ENCODE measurements at regions not wholly inside any gene's neighbourhood (a gene's known extent, or its start where the extent isn't known, plus 50 kb on each side); places are given as distances from the start of the nearest gene placed in this dataset.

GRCh38 chr14:36075203-36075602 lies 101.3 kb downstream of the PTCSC3 start:
- H4K20me1 ChIP-seq (ENCODE audit: insufficient read depth) = no peaks in the 10 kb centered on the region

GRCh38 chr14:36070720-36071043 lies 105.8 kb downstream of the PTCSC3 start:
- ATAC-seq (no peak), DNase-seq (ENCODE audit: low read depth, low spot score) (no peak)
- Histone ChIP-seq H2AFZ (ENCODE audit: low read depth, low read length, poor library complexity, severe bottlenecking) (peak overlapping the region; percentile 71), H3K27ac (ENCODE audit: low read depth, low read length) (no peak overlapping the region), H3K9me3 (ENCODE audit: control insufficient read depth in 1 of 2, insufficient read depth in 1 of 2, low read depth in 1 of 2, low read length in 2 of 2) (no peaks in the 10 kb centered on the region), H3K27me3 (ENCODE audit: insufficient read depth, low read length) (no peaks in the 10 kb centered on the region), H3K9me2 (ENCODE audit: insufficient read depth) (no peaks in the 10 kb centered on the region), H3K4me3 (replicated peaks in 1 of 2; ENCODE audit: low read depth in 1 of 2, low read length in 2 of 2) (no peak overlapping the region), H3K79me2 (ENCODE audit: insufficient read depth, low read length) (no peaks in the 10 kb centered on the region), H3K9ac (ENCODE audit: low read length) (no peak overlapping the region), H3K4me1 (ENCODE audit: control insufficient read depth in 1 of 2, insufficient read depth in 2 of 2, low read length in 2 of 2) (peaks cover 12 to 17% of the 10 kb centered on the region in 2 experiments), H4K20me1 (ENCODE audit: insufficient read depth) (no peaks in the 10 kb centered on the region), H3K4me2 (ENCODE audit: low read length) (no peak overlapping the region), H3K36me3 (ENCODE audit: control insufficient read depth in 1 of 2, insufficient read depth in 2 of 2, low read length in 2 of 2) (no peaks in the 10 kb centered on the region)
- ChIA-PET POLR2A (interaction anchor here (0.7 kb wide), 1 partner anchor 957 kb away, joined by 3 read pairs; no protein-coding TSS in a partner anchor), CTCF (interaction anchor here (0.7 to 3.7 kb wide), 29 partner anchors 9 to 1079 kb away, joined by 3 to 62 read pairs (median 8); no protein-coding TSS in a partner anchor), RAD21 (ENCODE audit: low non-redundant PET in 1 of 2, low total read pairs in 2 of 2, uncharacterized antibody in 2 of 2, unreplicated experiment in 2 of 2) (interaction anchor here (0.8 to 2.1 kb wide), 5 partner anchors 20 to 483 kb away, joined by 3 to 8 read pairs (median 3); no protein-coding TSS in a partner anchor)
- TF ChIP-seq ZNF274 (IDR thresholded peaks at IDR 0.05; ENCODE audit: low read depth, low read length) = no peak
- TF ChIP-seq ELF1 (IDR thresholded peaks at IDR 0.05; ENCODE audit: borderline replicate concordance, low read depth) = no peak
- TF ChIP-seq JUND (IDR thresholded peaks at IDR 0.05) = no peak
- no peak for TF ChIP-seq POLR2AphosphoS5 (IDR thresholded peaks at IDR 0.05; ENCODE audit: low read depth, low read length)
- TF ChIP-seq EZH2 (IDR thresholded peaks at IDR 0.05) = no peak
- TF ChIP-seq FOSL1 (IDR thresholded peaks at IDR 0.05; ENCODE audit: low read depth) = no peak
- no peak for TF ChIP-seq MAX (IDR thresholded peaks at IDR 0.05)
- no TSS peak for BruUV-seq (replicated peaks)
- intact Hi-C loops (cut with micrococcal nuclease) = loop anchor here (1.0 to 5.0 kb wide), 5 partner anchors 304 to 1077 kb away; no protein-coding TSS in a partner anchor

More at GRCh38 chr14:36075203-36075602, 101.3 kb downstream of the PTCSC3 start:
- ChIA-PET RAD21 (ENCODE audit: low non-redundant PET in 1 of 2, low total read pairs in 2 of 2, uncharacterized antibody in 2 of 2, unreplicated experiment in 2 of 2) (no interaction called here), POLR2A (no interaction called here), CTCF (no interaction called here)
- no peaks in the 10 kb centered on the region for H3K27me3 ChIP-seq (ENCODE audit: insufficient read depth, low read length)
- no peak overlapping the region for H3K9ac ChIP-seq (ENCODE audit: low read length)
- no peaks in the 10 kb centered on the region for H3K36me3 ChIP-seq (ENCODE audit: control insufficient read depth in 1 of 2, insufficient read depth in 2 of 2, low read length in 2 of 2)
- DNase-seq (ENCODE audit: low read depth, low spot score) = no peak
- no peaks in the 10 kb centered on the region for H3K79me2 ChIP-seq (ENCODE audit: insufficient read depth, low read length)
- H3K4me1 ChIP-seq (ENCODE audit: control insufficient read depth in 1 of 2, insufficient read depth in 2 of 2, low read length in 2 of 2) = peaks cover 0 to 1% of the 10 kb centered on the region in 2 experiments; a peak in 1 of 4 replicates
- BruUV-seq (replicated peaks) = no TSS peak
- TF ChIP-seq FOSL1 (IDR thresholded peaks at IDR 0.05; ENCODE audit: low read depth) = no peak
- TF ChIP-seq ZNF274 (IDR thresholded peaks at IDR 0.05; ENCODE audit: low read depth, low read length) = no peak
- TF ChIP-seq, protein P1, sequence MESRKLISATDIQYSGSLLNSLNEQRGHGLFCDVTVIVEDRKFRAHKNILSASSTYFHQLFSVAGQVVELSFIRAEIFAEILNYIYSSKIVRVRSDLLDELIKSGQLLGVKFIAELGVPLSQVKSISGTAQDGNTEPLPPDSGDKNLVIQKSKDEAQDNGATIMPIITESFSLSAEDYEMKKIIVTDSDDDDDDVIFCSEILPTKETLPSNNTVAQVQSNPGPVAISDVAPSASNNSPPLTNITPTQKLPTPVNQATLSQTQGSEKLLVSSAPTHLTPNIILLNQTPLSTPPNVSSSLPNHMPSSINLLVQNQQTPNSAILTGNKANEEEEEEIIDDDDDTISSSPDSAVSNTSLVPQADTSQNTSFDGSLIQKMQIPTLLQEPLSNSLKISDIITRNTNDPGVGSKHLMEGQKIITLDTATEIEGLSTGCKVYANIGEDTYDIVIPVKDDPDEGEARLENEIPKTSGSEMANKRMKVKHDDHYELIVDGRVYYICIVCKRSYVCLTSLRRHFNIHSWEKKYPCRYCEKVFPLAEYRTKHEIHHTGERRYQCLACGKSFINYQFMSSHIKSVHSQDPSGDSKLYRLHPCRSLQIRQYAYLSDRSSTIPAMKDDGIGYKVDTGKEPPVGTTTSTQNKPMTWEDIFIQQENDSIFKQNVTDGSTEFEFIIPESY (IDR thresholded peaks at IDR 0.05; ENCODE audit: extremely low read depth, insufficient replicate concordance, low read length) = no peak
- TF ChIP-seq SIN3A (IDR thresholded peaks at IDR 0.05; ENCODE audit: low read depth) = no peak
- H3K4me3 ChIP-seq (replicated peaks in 1 of 2; ENCODE audit: low read depth in 1 of 2, low read length in 2 of 2) = no peak overlapping the region
- no peak overlapping the region for H3K4me2 ChIP-seq (ENCODE audit: low read length)
- H3K27ac ChIP-seq (ENCODE audit: low read depth, low read length) = no peak overlapping the region
- H3K9me2 ChIP-seq (ENCODE audit: insufficient read depth) = no peaks in the 10 kb centered on the region
- ATAC-seq = no peak
- intact Hi-C loops (cut with micrococcal nuclease) = no loop called here
- H3K9me3 ChIP-seq (ENCODE audit: control insufficient read depth in 1 of 2, insufficient read depth in 1 of 2, low read depth in 1 of 2, low read length in 2 of 2) = no peaks in the 10 kb centered on the region
- H2AFZ ChIP-seq (ENCODE audit: low read depth, low read length, poor library complexity, severe bottlenecking) = no peak overlapping the region

Data from HCT116 (cell line).